Ovary (tissue), 3 donors: ENCODE measurements at regions not wholly inside any gene's neighbourhood (a gene's known extent, or its start where the extent isn't known, plus 50 kb on each side); places are given as distances from the start of the nearest gene placed in this dataset.

Source experiments
- CTCF ChIP-seq, 3 donors: fragments of 450-650 bp in 2 of 3; fragments of 200-600 bp in 1 of 3; IDR thresholded peaks; one replicate each; pipeline versions ENCODE4 v1.5.1 to v1.8.0; 2016 to 2022; ENCODE audit warnings: antibody characterized with exemption in 3 of 3, mild to moderate bottlenecking in 1 of 3
- POLR2A ChIP-seq: fragments of 450-650 bp; IDR thresholded peaks from one replicate; pipeline ENCODE4 v1.6.1; 2017; ENCODE audit warnings: antibody characterized with exemption, mild to moderate bottlenecking, moderate library complexity
- donor health status: DM: no; HTN: no; CAD: no.

GRCh38 chr3:159229116-159229680 is 427.3 kb downstream of the MFSD1 start:
- no peak for TF ChIP-seq CTCF (IDR thresholded peaks at IDR 0.05)
- TF ChIP-seq POLR2A = no peak
